MM.1S (cell line): ENCODE measurements at regions not wholly inside any gene's neighbourhood (a gene's known extent, or its start where the extent isn't known, plus 50 kb on each side); places are given as distances from the start of the nearest gene placed in this dataset.

Experiments
- DNase-seq: peaks from one replicate; pipeline ENCODE4 v3.0.0-alpha.2; 2015
- H2AFZ ChIP-seq: fragments of 300-600 bp; sonication (generic); 2 replicates; pipeline ENCODE4 v1.6.0; 2016; ENCODE audit warnings: antibody characterized with exemption, low read length
- H3F3A ChIP-seq: fragments of 300-600 bp; sonication (generic); 2 replicates; pipeline ENCODE4 v1.6.1; 2016; ENCODE audit warnings: mild to moderate bottlenecking, antibody characterized with exemption, low read length, moderate library complexity, mixed read lengths; ENCODE audit not compliant: insufficient read depth
- H3K27ac ChIP-seq: fragments of 300-600 bp; sonication (generic); 2 replicates; pipeline ENCODE4 v1.5.1; 2016; ENCODE audit warnings: mild to moderate bottlenecking, low read length
- H3K27me3 ChIP-seq: fragments of 300-600 bp; sonication (generic); replicated peaks from 2 replicates; pipeline ENCODE4 v1.6.0; 2016; ENCODE audit warnings: low read length; ENCODE audit not compliant: insufficient read depth
- H3K36me3 ChIP-seq: fragments of 300-600 bp; sonication (generic); replicated peaks from 2 replicates; pipeline ENCODE4 v1.6.1; 2016; ENCODE audit warnings: mild to moderate bottlenecking, low read length, mixed read lengths; ENCODE audit not compliant: insufficient read depth
- H3K4me1 ChIP-seq: fragments of 300-600 bp; sonication (generic); 2 replicates; pipeline ENCODE4 v1.6.1; 2016; ENCODE audit warnings: low read length, mixed read lengths
- H3K4me2 ChIP-seq: fragments of 300-600 bp; sonication (generic); 2 replicates; pipeline ENCODE4 v1.6.0; 2016; ENCODE audit warnings: low read depth, low read length
- H3K4me3 ChIP-seq: fragments of 300-600 bp; sonication (generic); 2 replicates; pipeline ENCODE4 v1.5.1; 2016; ENCODE audit warnings: low read length, mixed read lengths
- H3K79me2 ChIP-seq: fragments of 300-600 bp; sonication (generic); 2 replicates; pipeline ENCODE4 v1.6.1; 2016; ENCODE audit warnings: mixed run types, low read length, mixed read lengths
- H3K9ac ChIP-seq: fragments of 300-600 bp; sonication (generic); 2 replicates; pipeline ENCODE4 v1.6.1; 2016; ENCODE audit warnings: low read length, mixed read lengths
- H3K9me2 ChIP-seq: fragments of 300-600 bp; sonication (generic); replicated peaks from 2 replicates; pipeline ENCODE4 v1.6.1; 2016; ENCODE audit warnings: mild to moderate bottlenecking, low read length, mixed read lengths; ENCODE audit not compliant: insufficient read depth
- H3K9me3 ChIP-seq: fragments of 300-600 bp; sonication (generic); replicated peaks from 2 replicates; pipeline ENCODE4 v1.6.1; 2016; ENCODE audit warnings: mild to moderate bottlenecking, low read length, mixed read lengths; ENCODE audit not compliant: insufficient read depth
- H4K20me1 ChIP-seq: fragments of 300-600 bp; sonication (generic); 2 replicates; pipeline ENCODE4 v1.6.1; 2016; ENCODE audit warnings: mild to moderate bottlenecking, low read length, moderate library complexity, mixed read lengths; ENCODE audit not compliant: insufficient read depth
- EZH2 ChIP-seq: fragments of 300-600 bp; sonication (generic); optimal IDR thresholded peaks from 2 replicates; pipeline ENCODE3; 2017; ENCODE audit warnings: low read depth, mild to moderate bottlenecking, antibody characterized with exemption, low read length, mixed read lengths
- EZH2phosphoT487 ChIP-seq: fragments of 300-600 bp; sonication (generic); IDR thresholded peaks from 2 replicates; pipeline ENCODE4 v1.6.1; 2018; ENCODE audit warnings: antibody characterized with exemption, low read length
- TF ChIP-seq, protein P1 (sequence below): fragments of 300-600 bp; sonication (generic); IDR thresholded peaks from 2 replicates; pipeline ENCODE4 v1.5.1; 2016; ENCODE audit warnings: antibody characterized with exemption, low read length, mixed read lengths

DNA sequence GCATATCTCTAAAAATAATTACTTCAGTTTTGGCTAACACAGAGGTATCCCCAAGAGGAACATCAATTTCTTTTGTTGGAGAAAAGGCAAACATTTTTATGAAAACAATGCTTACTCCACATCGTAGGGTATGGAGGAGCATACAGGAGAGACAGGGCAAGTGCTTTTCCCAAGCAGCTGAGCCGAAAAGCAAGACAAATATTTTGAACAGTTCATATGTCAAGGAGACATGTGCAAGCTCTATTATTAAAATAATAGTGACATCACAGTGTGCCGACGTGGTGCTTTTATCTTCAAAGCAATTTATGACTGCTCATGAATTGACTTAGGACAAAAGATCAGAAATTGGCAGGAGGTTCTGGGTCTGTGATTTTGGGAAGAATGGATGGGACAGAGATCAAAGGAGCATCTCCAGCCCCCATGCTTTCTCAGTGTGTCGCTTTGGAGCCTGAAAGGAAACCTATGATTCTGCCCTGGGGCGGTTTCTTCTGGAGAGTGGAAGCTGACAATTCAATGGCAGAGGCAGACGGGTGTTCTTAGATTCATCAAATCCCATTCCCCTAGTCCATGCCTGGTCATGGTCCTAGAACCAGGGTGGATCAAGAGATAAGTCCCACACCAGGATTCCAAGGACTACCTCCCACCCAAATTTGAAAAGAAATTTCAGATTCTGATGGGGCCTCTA is 97.1 kb downstream of the JCAD start:
- H3K4me2 ChIP-seq: no peak overlapping the region
- no peaks in the 10 kb centered on the region for H3K36me3 ChIP-seq
- H3K27ac ChIP-seq: no peak overlapping the region
- no peak for DNase-seq
- no peaks in the 10 kb centered on the region for H4K20me1 ChIP-seq
- H3K4me3 ChIP-seq: no peak overlapping the region
- H3K27me3 ChIP-seq: no peaks in the 10 kb centered on the region
- no peaks in the 10 kb centered on the region for H3F3A ChIP-seq
- no peaks in the 10 kb centered on the region for H3K9me2 ChIP-seq
- H3K9me3 ChIP-seq: no peaks in the 10 kb centered on the region
- H3K79me2 ChIP-seq: no peaks in the 10 kb centered on the region
- H3K9ac ChIP-seq: no peak overlapping the region
- no peak for TF ChIP-seq EZH2phosphoT487
- no peak for TF ChIP-seq EZH2
- no peak overlapping the region for H2AFZ ChIP-seq
- H3K4me1 ChIP-seq: no peaks in the 10 kb centered on the region

DNA sequence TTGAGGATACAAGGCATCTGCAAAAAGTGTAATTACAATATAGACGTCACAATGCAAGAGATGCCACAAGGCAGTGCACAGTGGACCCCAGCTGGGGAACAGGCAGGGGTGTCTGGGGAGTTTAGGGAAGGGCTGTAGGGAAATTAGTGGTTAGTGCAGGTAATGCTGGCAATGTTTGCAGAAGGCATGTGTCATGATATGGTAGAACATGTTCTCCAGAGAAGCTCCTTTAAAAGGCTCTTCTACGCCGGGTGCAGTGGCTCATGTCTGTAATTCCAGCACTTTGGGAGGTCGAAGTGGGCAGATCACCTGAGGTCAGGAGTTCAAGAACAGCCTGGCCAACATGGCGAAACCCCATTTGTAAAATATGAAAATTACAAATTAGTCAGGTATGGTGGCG is 98.0 kb downstream of the JCAD start:
- no peak for DNase-seq
- TF ChIP-seq EZH2 (no peak), EZH2phosphoT487 (no peak)
- TF ChIP-seq, protein P1, sequence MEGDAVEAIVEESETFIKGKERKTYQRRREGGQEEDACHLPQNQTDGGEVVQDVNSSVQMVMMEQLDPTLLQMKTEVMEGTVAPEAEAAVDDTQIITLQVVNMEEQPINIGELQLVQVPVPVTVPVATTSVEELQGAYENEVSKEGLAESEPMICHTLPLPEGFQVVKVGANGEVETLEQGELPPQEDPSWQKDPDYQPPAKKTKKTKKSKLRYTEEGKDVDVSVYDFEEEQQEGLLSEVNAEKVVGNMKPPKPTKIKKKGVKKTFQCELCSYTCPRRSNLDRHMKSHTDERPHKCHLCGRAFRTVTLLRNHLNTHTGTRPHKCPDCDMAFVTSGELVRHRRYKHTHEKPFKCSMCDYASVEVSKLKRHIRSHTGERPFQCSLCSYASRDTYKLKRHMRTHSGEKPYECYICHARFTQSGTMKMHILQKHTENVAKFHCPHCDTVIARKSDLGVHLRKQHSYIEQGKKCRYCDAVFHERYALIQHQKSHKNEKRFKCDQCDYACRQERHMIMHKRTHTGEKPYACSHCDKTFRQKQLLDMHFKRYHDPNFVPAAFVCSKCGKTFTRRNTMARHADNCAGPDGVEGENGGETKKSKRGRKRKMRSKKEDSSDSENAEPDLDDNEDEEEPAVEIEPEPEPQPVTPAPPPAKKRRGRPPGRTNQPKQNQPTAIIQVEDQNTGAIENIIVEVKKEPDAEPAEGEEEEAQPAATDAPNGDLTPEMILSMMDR: no peak
- no peaks in the 10 kb centered on the region for H3F3A ChIP-seq
- no peaks in the 10 kb centered on the region for H3K4me1 ChIP-seq
- H3K27ac ChIP-seq: no peak overlapping the region
- no peaks in the 10 kb centered on the region for H3K9me3 ChIP-seq
- no peaks in the 10 kb centered on the region for H3K27me3 ChIP-seq
- no peak overlapping the region for H2AFZ ChIP-seq
- H3K79me2 ChIP-seq: no peaks in the 10 kb centered on the region
- H3K36me3 ChIP-seq: no peaks in the 10 kb centered on the region
- no peaks in the 10 kb centered on the region for H4K20me1 ChIP-seq
- no peak overlapping the region for H3K4me2 ChIP-seq
- H3K9ac ChIP-seq: no peak overlapping the region
- no peaks in the 10 kb centered on the region for H3K9me2 ChIP-seq
- H3K4me3 ChIP-seq: no peak overlapping the region

DNA sequence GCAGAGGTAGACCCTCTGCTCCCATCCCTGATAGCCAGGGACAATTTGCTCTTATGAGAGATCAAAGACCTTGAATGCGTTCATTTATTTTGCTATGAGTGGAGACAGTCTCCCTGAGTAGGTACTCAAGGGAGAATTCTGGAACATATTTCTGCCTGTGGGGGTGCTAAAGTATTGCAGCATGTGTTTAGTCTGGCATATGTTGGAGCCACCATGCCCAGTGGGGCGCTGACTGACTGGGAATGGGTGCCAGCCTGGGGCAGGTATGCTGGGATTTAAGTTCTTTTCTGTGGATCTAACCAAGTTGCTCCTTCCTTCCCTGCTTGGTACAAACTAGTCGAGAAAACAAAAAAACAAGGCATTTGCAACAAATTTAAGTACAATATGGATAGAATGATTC is 99.1 kb downstream of the JCAD start:
- TF ChIP-seq, protein P1: no peak
- TF ChIP-seq EZH2phosphoT487 (no peak), EZH2 (no peak)
- Histone ChIP-seq H4K20me1 (no peaks in the 10 kb centered on the region), H3K4me1 (no peaks in the 10 kb centered on the region), H3K9me2 (no peaks in the 10 kb centered on the region), H3K36me3 (no peaks in the 10 kb centered on the region), H3K79me2 (no peaks in the 10 kb centered on the region), H3F3A (no peaks in the 10 kb centered on the region), H3K27ac (no peak overlapping the region), H3K4me2 (no peak overlapping the region), H3K9me3 (no peaks in the 10 kb centered on the region), H3K27me3 (no peaks in the 10 kb centered on the region), H3K4me3 (no peak overlapping the region), H3K9ac (no peak overlapping the region), H2AFZ (no peak overlapping the region)
- no peak for DNase-seq

DNA sequence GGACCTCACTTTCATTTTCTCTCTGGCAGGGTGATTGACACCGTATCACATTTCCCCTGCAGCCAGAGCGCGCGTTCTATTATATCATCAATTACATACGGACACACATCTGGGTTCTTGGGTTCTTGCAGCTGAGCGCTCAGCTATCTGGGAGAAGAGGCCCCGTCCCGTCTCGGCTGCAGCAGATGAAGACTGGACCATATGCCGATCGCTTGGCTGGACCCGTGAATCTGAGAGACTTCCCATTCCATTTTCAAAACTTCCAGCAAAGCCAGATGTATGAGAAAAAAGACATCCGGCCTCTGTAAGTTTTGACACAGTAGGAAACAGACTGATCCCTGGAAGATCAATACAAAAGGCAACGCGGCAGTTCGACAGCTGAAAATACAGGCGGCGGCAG is 99.8 kb downstream of the JCAD start:
- H3K36me3 ChIP-seq: no peaks in the 10 kb centered on the region
- H3K9me3 ChIP-seq: no peaks in the 10 kb centered on the region
- no peak overlapping the region for H3K9ac ChIP-seq
- no peaks in the 10 kb centered on the region for H3K9me2 ChIP-seq
- no peak for DNase-seq
- no peaks in the 10 kb centered on the region for H4K20me1 ChIP-seq
- H3K27me3 ChIP-seq: no peaks in the 10 kb centered on the region
- H3K27ac ChIP-seq: no peak overlapping the region
- no peaks in the 10 kb centered on the region for H3K4me1 ChIP-seq
- H3K4me2 ChIP-seq: no peak overlapping the region
- H2AFZ ChIP-seq: no peak overlapping the region
- H3F3A ChIP-seq: no peaks in the 10 kb centered on the region
- TF ChIP-seq EZH2phosphoT487 (no peak), EZH2 (no peak)
- TF ChIP-seq, protein P1: no peak
- H3K79me2 ChIP-seq: no peaks in the 10 kb centered on the region
- no peak overlapping the region for H3K4me3 ChIP-seq
